Neutrophil (primary cell): ENCODE measurements at regions not wholly inside any gene's neighbourhood (a gene's known extent, or its start where the extent isn't known, plus 50 kb on each side); places are given as distances from the start of the nearest gene placed in this dataset.

Experiments
- H3K27ac ChIP-seq: fragments of 200-600 bp; sonication (generic); 2 replicates; pipeline ENCODE4 v1.5.1; 2016; ENCODE audit warnings: mild to moderate bottlenecking, moderate library complexity
- H3K27me3 ChIP-seq: fragments of 200-600 bp; sonication (generic); 2 replicates; pipeline ENCODE4 v1.6.0; 2016; ENCODE audit warnings: mild to moderate bottlenecking
- H3K36me3 ChIP-seq: fragments of 200-600 bp; sonication (generic); 2 replicates; pipeline ENCODE4 v1.5.1; 2017
- H3K4me1 ChIP-seq, 2 experiments: fragments of 200-600 bp in 1 of 2; sonication (generic) in 1 of 2; 1 replicate in 1 of 2; 2 replicates in 1 of 2; pipeline versions ENCODE4 v1.5.1 to v1.6.1; 2013 to 2016; ENCODE audit warnings: low read depth in 1 of 2, low read length in 1 of 2, mild to moderate bottlenecking in 1 of 2, moderate library complexity in 1 of 2; ENCODE audit not compliant: control insufficient read depth in 1 of 2, insufficient read depth in 1 of 2
- H3K4me3 ChIP-seq, 2 experiments: fragments of 200-600 bp in 1 of 2; sonication (generic) in 1 of 2; 1 replicate in 1 of 2; 2 replicates in 1 of 2; pipeline ENCODE4 v1.5.1; 2013 to 2016; ENCODE audit warnings: low read depth in 1 of 2, low read length in 1 of 2, mild to moderate bottlenecking in 1 of 2, moderate library complexity in 1 of 2
- H3K9me3 ChIP-seq: fragments of 200-600 bp; sonication (generic); 2 replicates; pipeline ENCODE4 v1.5.1; 2016
- CTCF ChIP-seq: fragments of 200-600 bp; sonication (generic); IDR thresholded peaks from 2 replicates; pipeline ENCODE4 v1.5.1; 2016; ENCODE audit warnings: antibody characterized with exemption

DNA sequence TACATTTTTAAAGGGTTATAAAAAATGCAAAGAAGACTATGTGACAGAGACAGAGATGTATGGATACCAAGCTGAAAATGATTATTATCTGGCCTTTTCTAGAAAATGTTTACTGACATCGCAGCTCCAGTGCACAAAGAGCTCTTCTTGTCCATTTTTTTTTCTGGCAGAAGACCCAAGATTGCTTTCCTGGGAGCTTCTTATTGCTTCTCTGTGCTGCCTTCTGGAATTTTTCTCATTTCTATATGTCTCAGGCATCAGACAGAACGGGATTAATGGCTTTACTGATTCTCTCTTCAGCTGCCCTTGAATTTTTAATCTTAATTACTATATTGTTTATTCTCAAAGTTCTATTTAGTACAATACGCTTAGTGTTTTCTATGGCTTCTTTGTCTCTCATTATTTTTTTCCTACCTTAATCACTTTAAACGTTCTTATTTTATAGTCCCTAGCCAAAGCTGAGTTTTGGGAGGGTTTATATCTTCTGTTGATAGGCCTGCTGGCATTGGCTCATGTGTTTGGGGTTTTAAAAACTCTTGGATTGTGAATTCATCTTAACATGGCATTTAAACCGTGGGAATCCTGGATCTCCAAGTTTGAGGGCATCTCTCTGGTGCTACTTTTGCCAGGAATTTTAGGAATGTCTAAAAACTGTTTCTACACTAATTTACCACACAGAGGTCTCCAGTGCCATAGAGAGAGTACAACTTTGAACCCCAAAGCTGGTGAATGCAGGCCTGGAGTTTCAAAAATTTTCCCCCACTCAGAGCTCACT, 138.9 kb upstream of the LNX1 start:
- H3K4me1 ChIP-seq, result no peaks in the 10 kb centered on the region
- H3K36me3 ChIP-seq, result no peaks in the 10 kb centered on the region
- no peaks in the 10 kb centered on the region for H3K27me3 ChIP-seq
- H3K27ac ChIP-seq, result no peak overlapping the region
- H3K9me3 ChIP-seq, result no peaks in the 10 kb centered on the region
- TF ChIP-seq CTCF, result no peak
- no peak overlapping the region for H3K4me3 ChIP-seq

GRCh38 chr4:53722110-53722509, 130.8 kb upstream of the LNX1 start:
- TF ChIP-seq CTCF, result no peak
- Histone ChIP-seq H3K9me3 (no peaks in the 10 kb centered on the region), H3K27me3 (no peaks in the 10 kb centered on the region), H3K4me1 (no peaks in the 10 kb centered on the region), H3K27ac (no peak overlapping the region), H3K36me3 (no peaks in the 10 kb centered on the region), H3K4me3 (no peak overlapping the region)

GRCh38 chr4:53721263-53721662, 130.0 kb upstream of the LNX1 start:
- Histone ChIP-seq H3K9me3 (no peaks in the 10 kb centered on the region), H3K27ac (no peak overlapping the region), H3K4me1 (no peaks in the 10 kb centered on the region), H3K27me3 (peaks cover 5% of the 10 kb centered on the region), H3K4me3 (no peak overlapping the region), H3K36me3 (no peaks in the 10 kb centered on the region)
- TF ChIP-seq CTCF, result no peak

DNA sequence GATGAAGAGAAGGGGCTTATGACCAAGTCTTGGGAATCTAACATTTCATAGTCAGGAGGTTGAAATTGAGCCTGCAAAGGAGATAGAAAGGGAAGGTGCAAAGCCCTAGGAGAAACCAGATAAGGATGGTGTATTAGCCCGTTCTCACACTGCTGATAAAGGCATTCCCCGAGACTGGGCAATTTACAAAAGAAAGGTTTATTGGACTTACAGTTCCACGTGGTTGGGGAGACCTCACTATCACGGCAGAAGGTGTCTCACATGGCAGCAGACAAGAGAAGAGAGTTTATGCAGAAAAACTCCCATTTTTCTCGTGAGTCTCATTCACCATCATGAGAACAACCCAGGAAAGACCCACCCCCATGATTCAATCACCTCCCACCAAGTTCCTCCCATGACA, 129.5 kb upstream of the LNX1 start:
- Histone ChIP-seq H3K36me3 (no peaks in the 10 kb centered on the region), H3K9me3 (no peaks in the 10 kb centered on the region), H3K27ac (no peak overlapping the region), H3K27me3 (peaks cover 7% of the 10 kb centered on the region), H3K4me1 (no peaks in the 10 kb centered on the region), H3K4me3 (no peak overlapping the region)
- no peak for TF ChIP-seq CTCF

DNA sequence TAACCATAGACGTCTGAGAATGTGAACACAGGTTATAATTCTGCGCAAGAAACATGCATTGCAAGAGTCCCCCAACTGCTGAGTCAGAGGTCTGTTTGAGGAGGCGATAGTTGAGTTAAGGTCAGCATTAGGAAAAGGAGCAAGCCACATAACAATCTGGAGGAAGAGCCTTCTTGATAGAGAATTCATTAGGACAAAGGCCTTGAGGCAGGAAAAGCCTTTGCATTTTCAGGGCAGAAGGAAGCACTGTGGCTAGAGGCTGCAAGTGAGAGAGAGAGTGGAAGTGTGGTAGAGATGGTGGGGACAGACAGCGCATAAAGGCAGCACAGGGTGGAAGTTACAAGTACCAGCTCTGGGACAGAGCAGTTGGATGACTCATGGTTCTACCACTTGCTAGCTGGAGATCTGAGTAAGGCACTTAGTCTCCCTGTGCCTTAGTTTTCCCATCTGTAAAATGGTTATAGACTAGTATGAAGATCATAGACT, 125.8 kb upstream of the LNX1 start:
- Histone ChIP-seq H3K4me3 (no peak overlapping the region), H3K27me3 (peaks cover 10% of the 10 kb centered on the region), H3K9me3 (no peaks in the 10 kb centered on the region), H3K36me3 (no peaks in the 10 kb centered on the region), H3K27ac (no peak overlapping the region), H3K4me1 (no peaks in the 10 kb centered on the region)
- TF ChIP-seq CTCF, result no peak
